A673 (cell line): ENCODE measurements at regions not wholly inside any gene's neighbourhood (a gene's known extent, or its start where the extent isn't known, plus 50 kb on each side); places are given as distances from the start of the nearest gene placed in this dataset.

Source experiments
- EZH2 ChIP-seq: fragments of 200-600 bp; sonication (generic); IDR thresholded peaks from 2 replicates; pipeline ENCODE4 v1.6.1; 2017; ENCODE audit warnings: borderline replicate concordance, low read depth, mild to moderate bottlenecking, mixed read lengths, antibody characterized with exemption, low read length; ENCODE audit not compliant: poor library complexity, severe bottlenecking
- TF ChIP-seq, protein P1 (sequence below): fragments of 300-800, 200-600 bp; sonication (generic); conservative IDR thresholded peaks from 2 replicates; pipeline ENCODE4 v1.5.1; 2017; ENCODE audit warnings: low read depth, mild to moderate bottlenecking, antibody characterized with exemption, low read length, moderate library complexity, mixed read lengths

DNA sequence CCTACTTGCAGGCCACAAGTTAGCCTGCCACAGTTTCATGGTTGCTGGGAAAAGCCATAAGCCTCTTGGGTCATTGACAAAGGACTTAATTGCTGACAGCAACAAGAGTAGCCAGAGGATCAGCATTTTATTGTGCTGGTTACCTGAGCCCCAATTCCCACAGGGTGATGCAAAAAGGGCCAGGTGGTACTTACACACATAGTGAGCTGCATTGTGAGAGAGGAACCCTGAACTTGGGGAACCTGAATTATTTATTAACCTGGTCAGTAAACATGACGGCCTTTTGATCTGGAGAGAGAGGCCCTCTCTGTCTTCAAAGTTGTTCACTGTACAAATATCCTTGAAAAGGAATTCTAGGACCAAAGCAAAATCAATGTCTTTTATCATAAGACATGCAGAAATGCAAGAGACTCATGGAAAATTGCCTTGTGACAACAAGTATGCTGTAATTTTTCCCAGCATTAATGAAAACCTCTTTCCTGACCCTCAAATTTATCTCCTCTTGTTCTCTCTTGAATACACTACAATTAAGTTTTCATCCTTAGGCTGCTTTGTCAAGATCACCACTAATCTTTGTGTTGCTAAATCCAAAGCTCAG, 102.9 kb upstream of the PHYHIPL start:
- TF ChIP-seq, protein P1, sequence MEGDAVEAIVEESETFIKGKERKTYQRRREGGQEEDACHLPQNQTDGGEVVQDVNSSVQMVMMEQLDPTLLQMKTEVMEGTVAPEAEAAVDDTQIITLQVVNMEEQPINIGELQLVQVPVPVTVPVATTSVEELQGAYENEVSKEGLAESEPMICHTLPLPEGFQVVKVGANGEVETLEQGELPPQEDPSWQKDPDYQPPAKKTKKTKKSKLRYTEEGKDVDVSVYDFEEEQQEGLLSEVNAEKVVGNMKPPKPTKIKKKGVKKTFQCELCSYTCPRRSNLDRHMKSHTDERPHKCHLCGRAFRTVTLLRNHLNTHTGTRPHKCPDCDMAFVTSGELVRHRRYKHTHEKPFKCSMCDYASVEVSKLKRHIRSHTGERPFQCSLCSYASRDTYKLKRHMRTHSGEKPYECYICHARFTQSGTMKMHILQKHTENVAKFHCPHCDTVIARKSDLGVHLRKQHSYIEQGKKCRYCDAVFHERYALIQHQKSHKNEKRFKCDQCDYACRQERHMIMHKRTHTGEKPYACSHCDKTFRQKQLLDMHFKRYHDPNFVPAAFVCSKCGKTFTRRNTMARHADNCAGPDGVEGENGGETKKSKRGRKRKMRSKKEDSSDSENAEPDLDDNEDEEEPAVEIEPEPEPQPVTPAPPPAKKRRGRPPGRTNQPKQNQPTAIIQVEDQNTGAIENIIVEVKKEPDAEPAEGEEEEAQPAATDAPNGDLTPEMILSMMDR: no peak
- no peak for TF ChIP-seq EZH2
